Nephron progenitor cell (in vitro differentiated cells): ENCODE measurements at regions not wholly inside any gene's neighbourhood (a gene's known extent, or its start where the extent isn't known, plus 50 kb on each side); places are given as distances from the start of the nearest gene placed in this dataset.
"Not testable (repeated sequence)": the region's sequence is repeated elsewhere in the genome, so short reads cannot be mapped to it uniquely, and the experiment has no call there.

ENCODE experiments used
- DNase-seq: peaks from one replicate; pipeline ENCODE4 v3.0.0; 2021
- H3K27ac Mint-ChIP-seq: 2 replicates; pipeline ENCODE4 v1.8.0; 2021; ENCODE audit warnings: mild to moderate bottlenecking, moderate library complexity, mixed read lengths
- H3K27me3 Mint-ChIP-seq: 2 replicates; pipeline ENCODE4 v1.8.0; 2021; ENCODE audit warnings: mild to moderate bottlenecking, low read depth, mixed read lengths; ENCODE audit not compliant: poor library complexity
- H3K36me3 Mint-ChIP-seq: 2 replicates; pipeline ENCODE4 v1.8.0; 2021; ENCODE audit warnings: low read depth, mixed read lengths
- H3K4me1 Mint-ChIP-seq: 2 replicates; pipeline ENCODE4 v1.8.0; 2021; ENCODE audit warnings: mixed read lengths
- H3K4me3 Mint-ChIP-seq: 2 replicates; pipeline ENCODE4 v1.8.0; 2021; ENCODE audit warnings: mild to moderate bottlenecking, moderate library complexity, mixed read lengths
- H3K9me3 Mint-ChIP-seq: 2 replicates; pipeline ENCODE4 v1.8.0; 2021; ENCODE audit warnings: mild to moderate bottlenecking, moderate library complexity, mixed read lengths

GRCh38 chr21:10409786-10410185 lies 111.6 kb upstream of the TPTE start:
- not testable (repeated sequence) for H3K27ac Mint-ChIP-seq, H3K4me3 Mint-ChIP-seq, H3K27me3 Mint-ChIP-seq, H3K36me3 Mint-ChIP-seq, DNase-seq, H3K4me1 Mint-ChIP-seq
- peaks cover 13% of the 10 kb centered on the region for H3K9me3 Mint-ChIP-seq

GRCh38 chr21:10410354-10410929 lies 110.9 kb upstream of the TPTE start:
- not testable (repeated sequence) for H3K27ac Mint-ChIP-seq, H3K4me3 Mint-ChIP-seq, H3K36me3 Mint-ChIP-seq, H3K27me3 Mint-ChIP-seq, DNase-seq, H3K4me1 Mint-ChIP-seq
- peaks cover 13% of the 10 kb centered on the region for H3K9me3 Mint-ChIP-seq

GRCh38 chr21:10411776-10412526 lies 109.4 kb upstream of the TPTE start:
- not testable (repeated sequence) for DNase-seq, H3K4me1 Mint-ChIP-seq, H3K36me3 Mint-ChIP-seq, H3K27ac Mint-ChIP-seq, H3K27me3 Mint-ChIP-seq, H3K9me3 Mint-ChIP-seq, H3K4me3 Mint-ChIP-seq

- not testable (repeated sequence) for H3K36me3 Mint-ChIP-seq, H3K27me3 Mint-ChIP-seq, H3K4me3 Mint-ChIP-seq, H3K9me3 Mint-ChIP-seq, DNase-seq, H3K4me1 Mint-ChIP-seq, H3K27ac Mint-ChIP-seq
Measured at GRCh38 chr21:10412928-10413246, 108.5 kb upstream of the TPTE start.

- H3K27me3 Mint-ChIP-seq, H3K4me1 Mint-ChIP-seq, H3K27ac Mint-ChIP-seq, H3K4me3 Mint-ChIP-seq, H3K9me3 Mint-ChIP-seq, H3K36me3 Mint-ChIP-seq, DNase-seq: not testable (repeated sequence)
Measured at GRCh38 chr21:10413247-10414120, 107.9 kb upstream of the TPTE start.

GRCh38 chr21:10414121-10414924 lies 107.1 kb upstream of the TPTE start:
- H3K36me3 Mint-ChIP-seq, H3K4me3 Mint-ChIP-seq, H3K27ac Mint-ChIP-seq, H3K4me1 Mint-ChIP-seq, H3K27me3 Mint-ChIP-seq, DNase-seq, H3K9me3 Mint-ChIP-seq: not testable (repeated sequence)

- H3K4me1 Mint-ChIP-seq, H3K27ac Mint-ChIP-seq, H3K9me3 Mint-ChIP-seq, DNase-seq, H3K4me3 Mint-ChIP-seq, H3K27me3 Mint-ChIP-seq, H3K36me3 Mint-ChIP-seq: not testable (repeated sequence)
Measured at GRCh38 chr21:10414925-10415254, 106.5 kb upstream of the TPTE start.

- H3K9me3 Mint-ChIP-seq, DNase-seq, H3K4me3 Mint-ChIP-seq, H3K27me3 Mint-ChIP-seq, H3K36me3 Mint-ChIP-seq, H3K27ac Mint-ChIP-seq, H3K4me1 Mint-ChIP-seq: not testable (repeated sequence)
Measured at GRCh38 chr21:10415456-10415855, 105.9 kb upstream of the TPTE start.

GRCh38 chr21:10415859-10416258 lies 105.5 kb upstream of the TPTE start:
- not testable (repeated sequence) for DNase-seq, H3K9me3 Mint-ChIP-seq, H3K27ac Mint-ChIP-seq, H3K27me3 Mint-ChIP-seq, H3K4me3 Mint-ChIP-seq, H3K4me1 Mint-ChIP-seq, H3K36me3 Mint-ChIP-seq

- not testable (repeated sequence) for H3K36me3 Mint-ChIP-seq, DNase-seq, H3K9me3 Mint-ChIP-seq, H3K4me1 Mint-ChIP-seq, H3K27me3 Mint-ChIP-seq, H3K4me3 Mint-ChIP-seq, H3K27ac Mint-ChIP-seq
Measured at GRCh38 chr21:10416691-10417447, 104.5 kb upstream of the TPTE start.

- not testable (repeated sequence) for H3K36me3 Mint-ChIP-seq
Measured at GRCh38 chr21:10417551-10418002, 103.8 kb upstream of the TPTE start.

GRCh38 chr21:10418250-10419048 lies 102.9 kb upstream of the TPTE start:
- H3K36me3 Mint-ChIP-seq, H3K9me3 Mint-ChIP-seq, DNase-seq, H3K4me1 Mint-ChIP-seq, H3K27ac Mint-ChIP-seq, H3K27me3 Mint-ChIP-seq, H3K4me3 Mint-ChIP-seq: not testable (repeated sequence)

More at GRCh38 chr21:10417551-10418002, 103.8 kb upstream of the TPTE start:
- not testable (repeated sequence) for H3K27me3 Mint-ChIP-seq, DNase-seq, H3K27ac Mint-ChIP-seq, H3K4me1 Mint-ChIP-seq, H3K9me3 Mint-ChIP-seq, H3K4me3 Mint-ChIP-seq

- not testable (repeated sequence) for H3K27ac Mint-ChIP-seq, H3K4me3 Mint-ChIP-seq, H3K9me3 Mint-ChIP-seq, H3K27me3 Mint-ChIP-seq, DNase-seq, H3K4me1 Mint-ChIP-seq, H3K36me3 Mint-ChIP-seq
Measured at GRCh38 chr21:10421199-10421598, 100.2 kb upstream of the TPTE start.
